NCI-H460 (cell line): ENCODE measurements at regions not wholly inside any gene's neighbourhood (a gene's known extent, or its start where the extent isn't known, plus 50 kb on each side); places are given as distances from the start of the nearest gene placed in this dataset.
"Not testable (repeated sequence)": the region's sequence is repeated elsewhere in the genome, so short reads cannot be mapped to it uniquely, and the experiment has no call there.

ENCODE experiments used
- DNase-seq: peaks from one replicate; pipeline ENCODE4 v3.0.0-alpha.2; 2016; ENCODE audit warnings: low read depth; ENCODE audit errors: extremely low read depth

- DNase-seq = no peak
Observed at GRCh38 chr1:48089356-48089891, 92.2 kb upstream of the TRABD2B start.

- DNase-seq = no peak
Observed at GRCh38 chr1:48084826-48085225, 87.6 kb upstream of the TRABD2B start.

GRCh38 chr1:48082271-48082962, 85.2 kb upstream of the TRABD2B start:
- DNase-seq = no peak

- no peak for DNase-seq
Observed at GRCh38 chr1:48080331-48081255, 83.4 kb upstream of the TRABD2B start.

GRCh38 chr1:48079096-48079495, 81.9 kb upstream of the TRABD2B start:
- no peak for DNase-seq

- DNase-seq = no peak
Observed at GRCh38 chr1:48077795-48078222, 80.6 kb upstream of the TRABD2B start.

GRCh38 chr1:48076017-48076416, 78.8 kb upstream of the TRABD2B start:
- DNase-seq = no peak

GRCh38 chr1:48073798-48074530, 76.8 kb upstream of the TRABD2B start:
- DNase-seq = no peak

GRCh38 chr1:48071513-48071912, 74.3 kb upstream of the TRABD2B start:
- no peak for DNase-seq

- DNase-seq = no peak
Observed at GRCh38 chr1:48070396-48070750, 73.2 kb upstream of the TRABD2B start.

- DNase-seq = no peak
Observed at GRCh38 chr1:48069662-48070395, 72.6 kb upstream of the TRABD2B start.

GRCh38 chr1:48068206-48068605, 71.0 kb upstream of the TRABD2B start:
- no peak for DNase-seq

GRCh38 chr1:48066936-48067335, 69.8 kb upstream of the TRABD2B start:
- no peak for DNase-seq

- DNase-seq = not testable (repeated sequence)
Observed at GRCh38 chr1:48064693-48065092, 67.5 kb upstream of the TRABD2B start.

- DNase-seq = no peak
Observed at GRCh38 chr1:48062353-48062752, 65.2 kb upstream of the TRABD2B start.

GRCh38 chr1:48061162-48062136, 64.3 kb upstream of the TRABD2B start:
- peak; percentile 50 for DNase-seq

- no peak for DNase-seq
Observed at GRCh38 chr1:48059289-48059688, 62.1 kb upstream of the TRABD2B start.

GRCh38 chr1:48058135-48059025, 61.2 kb upstream of the TRABD2B start:
- DNase-seq = no peak
